Karpas-422 (cell line): ENCODE measurements at regions not wholly inside any gene's neighbourhood (a gene's known extent, or its start where the extent isn't known, plus 50 kb on each side); places are given as distances from the start of the nearest gene placed in this dataset.

ENCODE experiments used
- DNase-seq: peaks from one replicate; pipeline ENCODE4 v3.0.0-alpha.2; 2015
- H2AFZ ChIP-seq: fragments of 200-600 bp; sonication (generic); 2 replicates; pipeline ENCODE4 v1.6.1; 2014; ENCODE audit warnings: antibody characterized with exemption, low read length, mixed read lengths
- H3K27ac ChIP-seq: fragments of 200-600 bp; sonication (generic); 2 replicates; pipeline ENCODE4 v1.5.1; 2014; ENCODE audit warnings: mild to moderate bottlenecking, low read length, moderate library complexity
- H3K27me3 ChIP-seq: fragments of 200-600 bp; sonication (generic); 2 replicates; pipeline ENCODE4 v1.6.1; 2014; ENCODE audit warnings: low read length, mixed read lengths
- H3K36me3 ChIP-seq: fragments of 200-600 bp; sonication (generic); 2 replicates; pipeline ENCODE4 v1.6.1; 2014; ENCODE audit warnings: low read length, mixed read lengths; ENCODE audit not compliant: insufficient read depth
- H3K4me1 ChIP-seq: fragments of 200-600 bp; sonication (generic); 2 replicates; pipeline ENCODE4 v1.6.1; 2014; ENCODE audit warnings: mild to moderate bottlenecking, low read length, mixed read lengths
- H3K4me2 ChIP-seq: fragments of 200-600 bp; sonication (generic); 2 replicates; pipeline ENCODE4 v1.6.1; 2014; ENCODE audit warnings: low read length, low read depth, mild to moderate bottlenecking; ENCODE audit not compliant: poor library complexity, severe bottlenecking
- H3K4me3 ChIP-seq: fragments of 200-600 bp; sonication (generic); 2 replicates; pipeline ENCODE4 v1.5.1; 2014; ENCODE audit warnings: mild to moderate bottlenecking, antibody characterized with exemption, low read length, mixed read lengths
- H3K79me2 ChIP-seq: fragments of 200-600 bp; sonication (generic); 2 replicates; pipeline ENCODE4 v1.6.1; 2014; ENCODE audit warnings: mild to moderate bottlenecking, low read length, mixed read lengths
- H3K9ac ChIP-seq: fragments of 200-600 bp; sonication (generic); 2 replicates; pipeline ENCODE4 v1.6.0; 2014; ENCODE audit warnings: low read length
- H3K9me2 ChIP-seq: fragments of 200-600 bp; sonication (generic), shearing (Covaris generic); replicated peaks from 2 replicates; pipeline ENCODE4 v1.6.0; 2014; ENCODE audit warnings: mild to moderate bottlenecking, low read length, moderate library complexity; ENCODE audit not compliant: insufficient read depth
- H3K9me3 ChIP-seq: fragments of 300-700, 200-600 bp; sonication (generic); 2 replicates; pipeline ENCODE4 v1.6.1; 2014; ENCODE audit warnings: low read length, mixed read lengths
- H4K20me1 ChIP-seq: fragments of 200-600 bp; sonication (generic); 2 replicates; pipeline ENCODE4 v1.6.1; 2014; ENCODE audit warnings: mild to moderate bottlenecking, antibody characterized with exemption, low read length, low read depth; ENCODE audit not compliant: insufficient read depth

GRCh38 chr21:32887026-32887425, 115.5 kb upstream of the PAXBP1 start:
- Histone ChIP-seq H3K4me2 (no peak overlapping the region), H3K36me3 (no peaks in the 10 kb centered on the region), H3K9me3 (no peaks in the 10 kb centered on the region), H3K27ac (no peak overlapping the region), H2AFZ (no peak overlapping the region), H3K79me2 (no peaks in the 10 kb centered on the region), H3K9me2 (no peaks in the 10 kb centered on the region), H4K20me1 (no peaks in the 10 kb centered on the region), H3K4me3 (no peak overlapping the region), H3K4me1 (no peaks in the 10 kb centered on the region), H3K9ac (no peak overlapping the region), H3K27me3 (no peaks in the 10 kb centered on the region)
- no peak for DNase-seq

GRCh38 chr21:32888971-32889370, 117.4 kb upstream of the PAXBP1 start:
- H3K36me3 ChIP-seq = no peaks in the 10 kb centered on the region
- H3K4me1 ChIP-seq = no peaks in the 10 kb centered on the region
- H3K4me3 ChIP-seq = no peak overlapping the region
- H3K27ac ChIP-seq = no peak overlapping the region
- H3K9ac ChIP-seq = no peak overlapping the region
- no peaks in the 10 kb centered on the region for H3K27me3 ChIP-seq
- H3K9me3 ChIP-seq = no peaks in the 10 kb centered on the region
- H2AFZ ChIP-seq = no peak overlapping the region
- no peaks in the 10 kb centered on the region for H3K9me2 ChIP-seq
- DNase-seq = no peak
- H4K20me1 ChIP-seq = no peaks in the 10 kb centered on the region
- no peaks in the 10 kb centered on the region for H3K79me2 ChIP-seq
- H3K4me2 ChIP-seq = no peak overlapping the region

GRCh38 chr21:32889596-32889995, 118.0 kb upstream of the PAXBP1 start:
- no peaks in the 10 kb centered on the region for H3K36me3 ChIP-seq
- no peak overlapping the region for H2AFZ ChIP-seq
- H4K20me1 ChIP-seq = no peaks in the 10 kb centered on the region
- DNase-seq = no peak
- H3K27me3 ChIP-seq = no peaks in the 10 kb centered on the region
- no peaks in the 10 kb centered on the region for H3K9me2 ChIP-seq
- no peak overlapping the region for H3K27ac ChIP-seq
- H3K9me3 ChIP-seq = no peaks in the 10 kb centered on the region
- H3K4me3 ChIP-seq = no peak overlapping the region
- no peaks in the 10 kb centered on the region for H3K4me1 ChIP-seq
- no peak overlapping the region for H3K9ac ChIP-seq
- no peaks in the 10 kb centered on the region for H3K79me2 ChIP-seq
- H3K4me2 ChIP-seq = no peak overlapping the region

GRCh38 chr21:32894321-32894720, 122.8 kb upstream of the PAXBP1 start:
- DNase-seq = no peak
- no peak overlapping the region for H3K9ac ChIP-seq

GRCh38 chr21:32900814-32901213, 124.9 kb upstream of the OLIG2 start:
- Histone ChIP-seq H3K27ac (no peak overlapping the region), H3K36me3 (no peaks in the 10 kb centered on the region), H3K9ac (no peak overlapping the region), H3K9me3 (no peaks in the 10 kb centered on the region), H4K20me1 (no peaks in the 10 kb centered on the region), H3K79me2 (no peaks in the 10 kb centered on the region), H3K27me3 (no peaks in the 10 kb centered on the region), H3K4me1 (no peaks in the 10 kb centered on the region), H3K4me2 (no peak overlapping the region), H3K4me3 (no peak overlapping the region), H2AFZ (no peak overlapping the region), H3K9me2 (no peaks in the 10 kb centered on the region)
- DNase-seq = no peak

More at GRCh38 chr21:32894321-32894720, 122.8 kb upstream of the PAXBP1 start:
- Histone ChIP-seq H3K27me3 (no peaks in the 10 kb centered on the region), H3K9me2 (no peaks in the 10 kb centered on the region), H2AFZ (no peak overlapping the region), H3K4me2 (no peak overlapping the region), H3K4me3 (no peak overlapping the region), H3K36me3 (no peaks in the 10 kb centered on the region), H4K20me1 (no peaks in the 10 kb centered on the region), H3K79me2 (no peaks in the 10 kb centered on the region), H3K27ac (no peak overlapping the region), H3K4me1 (no peaks in the 10 kb centered on the region), H3K9me3 (no peaks in the 10 kb centered on the region)

- H3K27me3 ChIP-seq = no peaks in the 10 kb centered on the region
- H3K79me2 ChIP-seq = no peaks in the 10 kb centered on the region
- no peak for DNase-seq
- H3K27ac ChIP-seq = no peak overlapping the region
- H3K4me1 ChIP-seq = no peaks in the 10 kb centered on the region
- no peak overlapping the region for H3K4me2 ChIP-seq
- H3K9me3 ChIP-seq = no peaks in the 10 kb centered on the region
- no peaks in the 10 kb centered on the region for H4K20me1 ChIP-seq
- no peak overlapping the region for H2AFZ ChIP-seq
- no peak overlapping the region for H3K4me3 ChIP-seq
- no peak overlapping the region for H3K9ac ChIP-seq
- no peaks in the 10 kb centered on the region for H3K9me2 ChIP-seq
- no peaks in the 10 kb centered on the region for H3K36me3 ChIP-seq
These were observed 118.2 kb upstream of the OLIG2 start for GRCh38 chr21:32907521-32907920.

- H3K4me2 ChIP-seq = no peak overlapping the region
- H3K4me1 ChIP-seq = no peaks in the 10 kb centered on the region
- no peak overlapping the region for H2AFZ ChIP-seq
- no peak overlapping the region for H3K4me3 ChIP-seq
- no peaks in the 10 kb centered on the region for H4K20me1 ChIP-seq
- H3K27ac ChIP-seq = no peak overlapping the region
- DNase-seq = no peak
- no peaks in the 10 kb centered on the region for H3K36me3 ChIP-seq
- no peak overlapping the region for H3K9ac ChIP-seq
- no peaks in the 10 kb centered on the region for H3K9me3 ChIP-seq
- no peaks in the 10 kb centered on the region for H3K79me2 ChIP-seq
- H3K27me3 ChIP-seq = no peaks in the 10 kb centered on the region
- H3K9me2 ChIP-seq = no peaks in the 10 kb centered on the region
These were observed 117.2 kb upstream of the OLIG2 start for GRCh38 chr21:32908534-32908933.

GRCh38 chr21:32909393-32909792, 116.3 kb upstream of the OLIG2 start:
- no peak overlapping the region for H2AFZ ChIP-seq
- no peak overlapping the region for H3K27ac ChIP-seq
- no peaks in the 10 kb centered on the region for H3K9me3 ChIP-seq
- H3K4me3 ChIP-seq = no peak overlapping the region
- H3K4me2 ChIP-seq = no peak overlapping the region
- H3K79me2 ChIP-seq = no peaks in the 10 kb centered on the region
- H4K20me1 ChIP-seq = no peaks in the 10 kb centered on the region
- no peak overlapping the region for H3K9ac ChIP-seq
- no peaks in the 10 kb centered on the region for H3K27me3 ChIP-seq
- no peaks in the 10 kb centered on the region for H3K4me1 ChIP-seq
- no peaks in the 10 kb centered on the region for H3K36me3 ChIP-seq
- no peaks in the 10 kb centered on the region for H3K9me2 ChIP-seq
- no peak for DNase-seq

- no peaks in the 10 kb centered on the region for H3K79me2 ChIP-seq
- no peaks in the 10 kb centered on the region for H3K36me3 ChIP-seq
- no peaks in the 10 kb centered on the region for H3K27me3 ChIP-seq
- H3K9me3 ChIP-seq = no peaks in the 10 kb centered on the region
- H3K27ac ChIP-seq = no peak overlapping the region
- H3K9me2 ChIP-seq = no peaks in the 10 kb centered on the region
- no peak overlapping the region for H2AFZ ChIP-seq
- no peak overlapping the region for H3K4me2 ChIP-seq
- no peak for DNase-seq
- H3K4me3 ChIP-seq = no peak overlapping the region
- H3K9ac ChIP-seq = no peak overlapping the region
- H3K4me1 ChIP-seq = no peaks in the 10 kb centered on the region
- no peaks in the 10 kb centered on the region for H4K20me1 ChIP-seq
These were observed 111.2 kb upstream of the OLIG2 start for GRCh38 chr21:32914424-32915039.
